ENCODE measurements at regions not wholly inside any gene's neighbourhood (a gene's known extent, or its start where the extent isn't known, plus 50 kb on each side); places are given as distances from the start of the nearest gene placed in this dataset.

DNA sequence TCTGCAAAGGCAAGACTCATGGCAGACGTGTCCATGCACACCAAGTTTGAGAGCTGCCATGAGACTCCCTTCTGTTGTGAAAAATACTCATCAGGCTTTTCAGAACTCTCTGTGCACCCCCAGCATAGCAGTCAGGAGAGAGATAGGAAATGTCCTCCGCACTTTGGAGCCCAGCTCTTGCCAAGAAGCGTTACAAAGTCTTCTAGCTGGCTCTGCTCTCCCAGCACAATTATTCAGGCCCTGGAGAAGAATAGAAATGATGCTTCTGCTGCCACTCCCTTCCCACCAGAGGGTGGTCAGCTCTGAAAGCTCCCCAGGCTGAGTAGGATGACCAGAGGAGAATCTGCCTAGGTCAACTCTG lies 594.4 kb upstream of the ID2 start:
- peak; percentile 87 for DNase-seq (ENCODE audit: low read depth)

DNA sequence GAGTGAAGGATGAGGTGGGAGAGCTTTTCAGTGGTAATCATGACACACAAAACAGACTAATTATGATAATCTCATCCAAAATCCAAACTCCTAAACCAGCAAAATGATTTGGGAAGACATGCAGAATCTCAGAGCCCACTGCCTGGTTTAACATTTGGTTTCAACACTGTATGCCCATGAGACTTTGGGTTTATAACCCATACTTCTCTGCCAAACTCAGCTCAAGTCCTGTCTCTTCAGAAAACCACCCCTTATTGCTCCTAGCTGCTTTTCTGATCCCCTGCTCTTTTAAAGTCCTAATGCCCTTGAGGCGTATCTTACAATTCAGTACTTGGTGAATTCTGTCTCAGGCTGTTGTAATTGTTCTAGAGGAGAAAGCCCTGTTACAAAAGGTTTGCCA lies 593.0 kb upstream of the ID2 start:
- peak; percentile 43 for DNase-seq (ENCODE audit: low read depth)

DNA sequence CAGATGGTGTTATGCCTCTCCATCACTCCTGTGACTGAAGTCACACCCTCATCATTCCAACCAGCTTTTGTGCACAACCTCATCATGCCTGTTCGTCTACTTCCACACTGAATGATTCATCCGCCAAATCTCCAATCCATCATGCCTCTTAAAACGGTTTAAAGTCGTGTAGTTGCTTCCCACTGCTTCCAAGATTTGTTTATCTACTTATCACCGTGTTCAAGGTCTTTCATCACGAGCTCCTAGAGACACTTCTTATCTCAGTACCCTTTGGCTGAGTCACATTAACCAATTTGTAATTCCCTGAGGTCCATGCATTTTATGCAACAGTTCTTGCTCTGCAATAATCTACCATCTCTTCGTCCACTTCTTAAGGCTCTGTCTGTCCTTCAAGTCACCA lies 592.3 kb upstream of the ID2 start:
- DNase-seq (ENCODE audit: low read depth), result peak; percentile 95

DNA sequence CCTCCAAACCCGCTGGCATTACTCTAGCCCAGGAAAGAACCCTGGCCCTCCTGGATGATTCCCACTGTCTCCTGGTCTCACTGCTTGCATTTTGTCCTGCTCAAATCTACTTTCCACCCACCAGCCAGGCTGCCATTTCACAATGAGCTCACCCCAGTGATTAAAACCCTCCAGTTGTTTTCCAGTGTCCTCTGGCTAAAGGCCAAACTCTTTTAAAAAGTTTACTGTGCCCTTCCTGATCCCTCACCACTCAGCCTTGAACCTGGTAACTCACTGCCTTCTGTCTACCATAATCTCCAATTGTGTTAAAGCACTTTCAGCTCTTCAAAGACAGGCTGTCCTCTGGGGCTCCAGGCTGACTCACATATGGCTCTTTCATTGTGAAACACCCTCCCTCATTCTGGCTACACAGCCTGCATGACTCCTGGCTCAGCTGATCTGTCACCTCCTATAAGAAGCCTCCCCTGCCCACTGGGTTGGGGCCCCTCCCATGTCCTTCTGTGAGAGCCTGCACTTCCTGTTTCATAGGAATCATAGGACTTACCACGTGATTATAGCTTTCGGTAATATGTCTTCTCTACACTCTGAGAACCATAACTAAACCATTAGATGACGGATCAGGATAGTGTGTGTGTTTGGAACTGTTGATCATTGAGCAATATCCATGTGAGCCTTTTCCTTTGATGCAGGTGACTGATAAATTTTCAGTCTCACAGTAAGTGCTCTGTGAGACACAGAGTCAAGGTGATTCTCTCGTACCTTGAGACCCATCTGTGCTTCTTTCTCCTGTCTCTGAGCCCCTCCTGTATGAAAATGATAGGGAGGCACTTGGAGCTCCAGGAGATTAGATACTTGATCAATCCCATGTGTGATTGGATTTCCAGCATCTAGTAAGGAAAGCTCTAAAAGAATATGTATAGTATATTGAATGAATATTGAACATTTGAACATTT lies 590.8 kb upstream of the ID2 start:
- peak; percentile 97 for DNase-seq (ENCODE audit: low read depth)

DNA sequence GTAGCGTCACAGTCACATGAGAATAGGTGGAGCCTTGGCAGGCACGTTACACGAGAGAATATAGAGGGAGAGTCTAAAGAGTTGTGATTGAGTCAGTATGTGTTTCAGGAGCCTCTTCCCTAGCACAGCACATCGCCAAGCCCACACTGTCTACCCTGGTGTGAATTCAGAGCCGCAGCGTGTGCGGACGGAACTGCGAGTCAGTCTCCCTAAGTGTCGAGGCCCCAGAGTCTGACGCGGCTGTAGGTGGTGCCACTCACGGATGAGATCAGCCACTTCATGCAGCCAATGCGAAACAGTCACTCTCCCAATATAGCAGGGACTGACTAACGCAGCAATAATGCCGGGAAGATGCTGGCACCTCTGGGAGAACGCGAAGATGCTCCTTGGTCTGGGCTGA lies 587.3 kb upstream of the ID2 start:
- DNase-seq (ENCODE audit: low read depth), result no peak

DNA sequence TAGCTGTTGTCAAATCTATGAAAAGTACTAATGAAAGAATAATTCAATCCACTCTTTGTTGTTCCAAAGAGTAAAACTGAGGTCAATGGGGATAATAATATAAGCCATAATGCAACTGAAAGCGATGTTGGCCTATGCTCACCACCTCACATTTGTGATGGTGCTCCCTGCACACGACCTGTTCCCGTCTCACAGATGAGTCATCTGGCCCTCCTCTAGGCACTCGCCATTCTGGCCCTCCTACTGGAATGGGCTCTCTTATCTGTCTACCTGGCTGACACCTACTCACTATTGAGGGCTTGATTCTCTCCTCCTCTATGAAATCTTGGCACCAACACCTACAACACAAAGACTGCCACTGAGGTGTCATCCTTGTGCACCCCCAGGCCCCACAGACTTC lies 585.9 kb upstream of the ID2 start:
- no peak for DNase-seq (ENCODE audit: low read depth)

DNA sequence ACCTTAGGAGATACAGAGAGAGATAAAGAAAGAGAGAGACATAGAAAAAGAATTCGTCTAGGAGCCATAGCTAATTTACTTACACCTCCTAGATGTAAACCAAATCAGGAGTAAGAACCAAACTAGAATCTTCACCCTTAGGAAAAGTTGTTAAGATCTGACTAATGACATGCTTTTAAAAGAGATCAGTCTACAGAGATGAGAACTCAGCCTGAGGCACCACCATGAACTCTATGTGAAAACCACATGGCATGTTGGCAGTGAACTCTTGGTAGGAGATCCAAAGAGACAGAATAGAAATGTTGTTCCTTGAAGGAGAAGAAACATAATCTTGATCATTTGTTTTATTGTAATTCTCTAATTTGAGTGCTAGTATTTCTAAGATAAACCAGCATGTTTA lies 585.4 kb upstream of the ID2 start:
- DNase-seq (ENCODE audit: low read depth), result peak; percentile 84

DNA sequence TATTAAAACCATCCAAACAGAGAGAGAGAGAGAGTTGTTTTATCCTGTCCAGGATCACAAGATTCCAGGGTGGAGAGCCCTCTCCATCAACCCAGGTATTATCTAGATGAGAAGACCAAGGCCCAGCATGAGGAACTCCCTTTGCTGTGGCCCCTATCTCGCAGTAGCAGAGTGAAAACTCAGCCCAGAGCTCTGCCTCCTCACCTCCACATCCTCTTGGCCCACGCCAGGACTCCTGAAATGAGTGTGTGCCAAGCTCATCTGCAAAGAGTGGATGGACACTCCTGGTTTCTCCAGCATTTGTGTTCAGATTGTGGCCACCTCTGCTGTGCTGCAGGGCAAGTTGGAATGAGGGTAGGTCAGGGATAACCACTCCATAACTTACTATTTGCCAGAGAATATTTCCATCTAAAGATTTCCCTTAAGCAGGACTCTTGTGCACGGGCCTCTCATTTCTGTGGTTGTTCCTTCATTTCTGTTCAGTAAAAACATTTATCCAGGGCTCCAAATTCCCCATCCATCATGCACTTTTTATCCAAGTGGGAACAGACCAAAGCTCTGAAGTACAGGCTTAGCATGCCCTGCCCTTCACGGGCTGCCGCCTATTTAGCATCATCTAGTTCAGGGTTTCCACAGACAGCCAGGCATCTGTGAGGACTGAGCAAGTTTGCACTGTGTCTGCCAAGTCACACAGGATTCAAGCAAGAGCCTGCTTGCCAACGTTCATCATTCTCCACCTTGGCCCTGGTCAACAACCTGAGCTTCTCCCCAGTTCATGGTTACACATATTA lies 583.2 kb upstream of the ID2 start:
- no peak for DNase-seq (ENCODE audit: low read depth)

DNA sequence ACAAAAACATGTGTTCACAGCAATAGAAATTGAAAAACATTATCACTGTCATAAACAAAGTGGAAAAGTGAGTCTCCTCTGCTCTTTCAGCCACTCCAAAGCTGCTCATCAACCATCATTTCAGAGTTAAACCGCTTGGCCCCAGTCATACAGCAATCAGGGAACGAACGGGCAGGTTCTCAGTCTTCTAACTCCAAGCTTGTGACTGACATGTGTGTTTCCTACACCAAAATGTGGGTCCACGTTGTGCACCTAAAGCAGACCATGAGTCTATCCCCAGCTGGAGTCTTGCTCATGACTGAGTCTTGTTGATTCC lies 582.6 kb upstream of the ID2 start:
- no peak for DNase-seq (ENCODE audit: low read depth)

DNA sequence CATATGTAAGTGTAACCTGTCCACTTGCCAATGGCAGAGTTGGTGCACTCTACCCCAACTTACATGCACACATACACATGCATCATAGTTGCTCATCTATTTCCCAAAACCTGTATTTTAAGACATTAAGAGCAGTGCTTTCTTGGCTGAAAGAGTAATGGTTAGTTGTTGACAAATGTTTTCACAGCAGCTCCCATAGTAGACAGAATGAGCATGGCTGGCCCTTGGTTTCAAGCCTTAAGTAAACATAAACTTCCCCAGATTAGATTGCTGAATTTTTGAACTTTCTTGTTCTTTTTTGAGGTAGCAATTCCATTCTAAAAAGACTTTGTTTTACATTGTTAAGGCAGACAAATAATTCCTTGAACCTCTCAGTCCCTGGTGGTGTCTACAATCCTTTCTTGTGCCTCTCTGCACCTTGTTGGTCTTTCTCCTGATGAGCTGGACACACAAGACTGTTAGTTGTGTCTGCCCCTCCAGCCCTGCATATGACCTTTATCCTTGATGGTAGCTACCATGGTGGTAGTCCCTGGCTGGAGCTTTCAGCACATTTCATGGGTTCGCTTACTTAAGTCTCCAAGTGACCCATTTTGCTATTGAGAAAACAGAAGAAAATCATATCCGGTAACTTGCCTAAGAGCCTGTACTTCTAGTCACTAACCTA lies 580.1 kb upstream of the ID2 start:
- DNase-seq (ENCODE audit: low read depth), result no peak

DNA sequence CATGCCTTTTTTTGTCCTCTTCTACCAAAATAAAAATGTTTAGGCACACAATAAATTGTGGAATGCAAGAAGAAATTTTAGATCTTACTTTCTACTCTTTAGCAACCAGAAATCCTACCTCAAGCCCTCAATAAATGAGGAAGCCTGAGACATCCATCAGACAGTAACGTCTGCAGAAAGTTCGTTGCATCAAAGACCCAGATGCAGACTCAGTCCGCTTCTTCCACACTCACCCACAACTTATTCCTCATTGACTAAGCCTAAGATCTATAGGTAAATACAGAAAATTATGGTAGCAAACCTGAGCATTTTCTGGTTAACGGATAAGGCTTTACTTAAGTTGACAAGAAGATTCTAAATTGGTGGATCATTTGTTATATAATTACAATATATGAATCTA lies 579.4 kb upstream of the ID2 start:
- DNase-seq (ENCODE audit: low read depth), result no peak

DNA sequence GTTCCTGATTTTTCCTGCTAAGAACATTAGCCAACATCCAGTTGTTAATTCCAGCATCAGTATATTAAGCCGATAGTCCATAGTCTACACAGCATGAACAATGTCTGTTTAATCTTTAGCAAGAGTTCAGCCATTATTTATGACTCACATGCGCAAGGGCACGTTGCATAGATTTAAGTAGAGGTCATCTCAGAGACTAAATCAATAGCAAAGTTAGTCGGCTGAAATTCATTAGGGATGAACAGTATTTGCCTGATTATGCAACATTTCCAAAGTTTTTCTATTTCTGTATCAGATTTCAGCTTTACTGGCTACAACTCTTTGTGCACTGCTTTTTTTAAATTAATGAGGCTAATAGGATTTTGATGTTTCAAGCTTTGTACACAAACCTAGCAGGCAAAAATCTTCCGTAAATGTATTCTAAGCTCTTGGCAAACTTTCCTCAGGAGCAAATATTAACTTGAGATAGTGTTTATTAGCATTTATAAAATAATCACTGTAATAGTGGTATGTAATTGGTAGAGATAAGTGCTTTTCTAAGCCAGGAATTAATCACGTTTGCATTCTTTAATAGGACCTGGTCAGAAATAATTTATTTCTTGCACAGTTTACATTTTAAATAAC lies 578.7 kb upstream of the ID2 start:
- DNase-seq (ENCODE audit: low read depth), result no peak

DNA sequence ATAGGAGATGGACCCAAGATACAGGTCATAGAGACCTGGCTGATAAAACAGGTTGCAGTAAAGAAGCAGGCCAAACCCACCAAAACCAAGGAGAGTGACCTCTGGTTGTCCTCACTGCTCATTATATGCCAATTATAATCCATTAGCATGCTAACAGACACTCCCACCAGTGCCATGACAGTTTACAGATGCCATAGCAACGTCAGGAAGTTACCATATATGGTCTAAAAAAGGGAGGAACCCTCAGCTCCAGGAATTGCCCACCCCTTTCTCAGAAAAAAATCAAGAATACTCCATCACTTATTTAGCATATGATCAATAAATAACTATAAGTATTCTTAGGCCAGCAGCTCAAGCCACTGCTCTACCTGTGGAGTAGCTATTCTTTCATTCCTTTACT lies 574.7 kb upstream of the ID2 start:
- no peak for DNase-seq (ENCODE audit: low read depth)

DNA sequence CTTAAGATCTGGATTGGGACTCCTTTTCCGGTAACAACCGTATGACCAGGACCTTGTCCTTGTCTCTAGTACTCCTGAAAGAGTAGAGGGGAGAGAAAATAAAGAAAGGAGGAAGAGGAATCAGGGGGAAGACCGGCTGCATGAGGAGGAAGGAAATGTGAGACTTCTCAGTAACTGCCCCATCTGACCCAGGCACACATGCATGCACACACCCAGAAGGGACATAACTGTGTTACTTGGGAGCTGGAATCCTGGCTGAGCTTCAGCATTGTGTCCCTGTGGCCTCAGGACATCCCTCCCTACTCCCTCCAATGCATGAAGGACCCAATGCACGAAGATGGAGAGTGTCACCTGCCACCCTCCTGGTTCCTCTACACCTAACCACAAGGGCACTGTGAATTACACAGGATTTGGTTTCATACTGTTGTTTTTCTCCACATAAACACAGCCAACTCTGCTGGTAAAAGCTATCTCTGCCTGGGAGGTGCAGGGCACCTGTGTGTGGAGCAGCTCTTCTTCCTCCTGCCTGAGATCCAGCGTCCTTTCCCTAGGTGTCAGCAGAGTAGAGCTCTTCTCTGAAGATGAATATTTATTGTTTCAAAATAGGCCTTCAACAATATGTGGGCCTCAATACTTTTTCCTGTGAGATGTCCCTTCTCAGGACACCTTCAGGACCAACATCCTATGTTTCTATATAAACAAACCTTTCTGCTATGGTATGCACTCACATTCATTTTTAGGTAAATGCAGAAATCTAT lies 574.1 kb upstream of the ID2 start:
- DNase-seq (ENCODE audit: low read depth), result no peak

DNA sequence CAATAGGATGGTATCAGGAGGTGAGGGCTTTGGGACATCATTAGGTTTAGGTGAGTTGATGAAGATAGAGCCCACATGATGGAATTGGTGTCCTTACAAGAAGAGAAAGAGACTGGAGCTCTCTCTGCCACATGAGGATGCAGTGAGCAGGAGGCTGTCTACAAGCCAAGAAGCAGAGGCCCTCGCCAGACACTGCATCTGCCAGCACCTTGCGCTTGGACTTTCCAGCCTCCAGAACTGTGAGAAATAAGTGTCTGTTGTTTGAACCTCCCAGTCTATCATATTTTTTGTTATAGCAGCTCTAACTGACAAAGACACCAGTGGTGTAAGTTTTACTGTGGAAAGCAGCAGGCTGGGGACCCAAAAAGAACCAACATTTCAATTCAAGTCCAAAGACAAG lies 571.1 kb upstream of the ID2 start:
- DNase-seq (ENCODE audit: low read depth), result no peak

DNA sequence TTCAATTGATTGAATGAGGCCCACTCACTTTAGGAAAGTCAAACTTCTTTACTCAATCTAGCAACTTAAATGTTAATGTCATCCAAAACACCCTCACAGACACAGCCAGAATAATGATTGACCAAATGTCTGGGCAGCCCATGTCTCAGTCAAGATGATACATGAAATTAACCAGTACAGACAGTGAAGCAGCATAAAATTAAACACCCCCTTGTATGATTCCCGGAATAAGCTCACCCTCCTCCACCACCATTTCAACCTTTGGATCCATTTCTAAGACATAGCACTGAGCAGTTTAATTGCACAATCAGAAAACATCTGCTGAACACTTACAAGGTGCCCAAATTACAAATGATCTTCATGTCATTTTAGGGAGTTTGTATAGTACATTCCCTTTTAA lies 570.7 kb upstream of the ID2 start:
- DNase-seq (ENCODE audit: low read depth), result no peak

DNA sequence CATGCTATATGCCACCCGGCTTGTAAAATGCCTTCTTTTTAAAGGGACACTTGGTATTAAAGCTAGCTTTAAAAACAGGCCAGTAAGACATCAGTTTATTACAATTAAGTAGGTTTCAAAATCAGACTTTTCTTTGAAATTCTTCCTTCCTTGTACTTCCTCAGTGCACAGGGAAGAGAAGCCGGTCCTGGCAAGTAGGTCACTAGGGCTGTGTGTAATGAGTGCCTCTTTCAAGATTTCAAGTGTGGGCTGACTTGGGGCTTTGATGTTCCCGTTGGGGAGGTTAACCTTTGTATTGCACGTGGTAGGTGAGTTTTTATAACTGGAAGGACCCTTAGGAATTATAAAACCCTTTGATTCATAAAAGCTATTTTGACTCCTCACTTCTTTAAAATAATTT lies 566.4 kb upstream of the ID2 start:
- DNase-seq (ENCODE audit: low read depth), result no peak

DNA sequence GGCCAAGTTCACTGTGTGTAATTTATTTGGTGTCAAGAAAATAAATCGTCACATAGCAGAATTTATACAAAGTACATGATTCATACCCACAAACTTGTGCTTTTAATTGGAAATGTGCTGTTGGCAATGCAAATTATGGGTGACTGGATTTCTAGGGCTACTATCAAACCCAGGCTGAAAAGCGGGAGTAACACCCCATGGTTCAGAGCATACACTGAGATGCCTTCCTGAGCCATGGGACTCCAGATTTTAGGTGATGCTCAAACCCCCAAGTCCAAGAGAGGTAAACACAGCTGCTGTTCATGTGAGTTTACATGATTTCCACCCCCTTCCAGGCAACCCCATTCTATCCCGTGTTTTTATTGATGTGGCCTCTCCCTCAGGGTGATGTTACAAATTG lies 565.9 kb upstream of the ID2 start:
- DNase-seq (ENCODE audit: low read depth), result peak; percentile 54

DNA sequence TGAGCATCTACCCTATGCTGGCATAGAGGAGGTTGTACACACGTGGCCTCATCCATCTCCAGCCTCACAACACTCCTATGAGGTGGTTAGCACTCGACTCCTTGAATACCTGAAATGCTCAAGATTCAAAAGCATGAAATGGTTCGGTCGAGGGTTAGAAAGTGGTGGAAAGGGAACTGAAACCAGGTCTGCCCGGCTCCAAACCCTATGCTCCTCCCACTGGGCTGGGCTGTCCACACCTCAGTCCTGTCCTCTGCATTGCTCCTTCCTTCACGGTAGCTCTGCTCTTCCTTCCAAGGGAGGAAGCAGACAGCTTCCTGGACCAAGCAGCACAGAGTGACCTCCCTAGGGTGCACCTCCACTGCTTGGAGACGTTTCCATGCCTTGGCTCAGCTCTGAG lies 565.2 kb upstream of the ID2 start:
- DNase-seq (ENCODE audit: low read depth), result no peak

DNA sequence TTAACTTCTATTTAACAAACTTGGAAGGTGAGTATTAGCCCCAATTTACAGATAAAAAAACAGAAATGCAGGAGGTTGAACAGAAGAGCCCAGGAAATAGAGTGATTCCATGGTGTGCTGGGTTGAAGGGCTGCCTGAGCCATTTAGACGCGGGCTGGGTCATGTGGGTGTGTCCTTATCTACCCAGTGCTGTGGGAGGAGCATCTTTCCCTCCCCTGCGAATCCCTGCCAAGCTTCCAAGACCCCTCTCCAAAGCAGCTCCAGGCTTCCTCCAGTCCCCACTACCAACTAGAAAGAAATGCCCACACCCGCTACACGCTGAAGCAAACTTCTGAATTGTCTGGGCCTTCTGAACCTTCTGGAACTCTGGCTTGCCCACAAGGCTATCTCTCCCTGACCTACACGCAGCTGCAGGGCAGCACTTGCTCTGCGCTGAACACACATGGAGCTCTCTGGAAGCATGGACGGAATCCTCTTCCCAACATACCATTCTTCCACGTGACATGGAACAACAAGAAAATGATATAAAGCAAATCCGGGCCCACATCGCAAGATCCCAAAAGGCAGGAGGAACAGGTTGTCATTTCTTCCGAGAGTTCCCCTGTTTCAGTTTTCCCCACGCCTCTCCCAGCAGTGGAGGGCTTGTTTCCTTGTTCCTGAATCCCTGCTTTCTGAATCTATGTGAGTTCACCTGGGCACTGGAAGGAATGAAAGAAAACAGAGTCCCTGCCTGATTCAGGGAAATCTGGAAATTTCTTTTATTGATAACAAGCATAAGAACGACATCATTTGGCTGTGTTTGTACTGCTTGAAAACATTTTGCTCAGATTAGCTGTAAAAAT lies 562.7 kb upstream of the ID2 start:
- no peak for DNase-seq (ENCODE audit: low read depth)

Measured in RPMI7951 (cell line).